ENCODE measurements at regions not wholly inside any gene's neighbourhood (a gene's known extent, or its start where the extent isn't known, plus 50 kb on each side); places are given as distances from the start of the nearest gene placed in this dataset.

GRCh38 chr3:159792070-159792469 lies 196.6 kb upstream of the IL12A start:
- no peak overlapping the region for H3K4me3 ChIP-seq (ENCODE audit: low read length)
- no peak overlapping the region for H3K4me2 ChIP-seq (ENCODE audit: low read length)
- no peaks in the 10 kb centered on the region for H3K27me3 ChIP-seq (ENCODE audit: insufficient read depth, low read depth, low read length)
- no peaks in the 10 kb centered on the region for H3F3A ChIP-seq (ENCODE audit: insufficient read depth, low read length, poor library complexity, severe bottlenecking)
- no peaks in the 10 kb centered on the region for H4K20me1 ChIP-seq (ENCODE audit: insufficient read depth)
- no peaks in the 10 kb centered on the region for H3K9me2 ChIP-seq (ENCODE audit: insufficient read depth, low read length)
- H3K9ac ChIP-seq (ENCODE audit: low read length), result no peak overlapping the region
- no peak for TF ChIP-seq POLR2AphosphoS5 (IDR thresholded peaks at IDR 0.05)
- no peak for TF ChIP-seq MXI1 (conservative IDR thresholded peaks at IDR 0.05; ENCODE audit: poor library complexity, severe bottlenecking)
- TF ChIP-seq CTCF (IDR thresholded peaks at IDR 0.05; ENCODE audit: poor library complexity, severe bottlenecking), result no peak
- no peak for TF ChIP-seq RAD21 (conservative IDR thresholded peaks at IDR 0.05)
- TF ChIP-seq REST (IDR thresholded peaks at IDR 0.05; ENCODE audit: borderline replicate concordance), result no peak
- no peak for TF ChIP-seq TAF1 (IDR thresholded peaks at IDR 0.05; ENCODE audit: low read depth)
- no peak for TF ChIP-seq SMC3 (conservative IDR thresholded peaks at IDR 0.05; ENCODE audit: poor library complexity)
- H3K27ac ChIP-seq (ENCODE audit: low read length), result no peak overlapping the region
- H3K36me3 ChIP-seq (ENCODE audit: insufficient read depth, low read length), result no peaks in the 10 kb centered on the region
- H3K79me2 ChIP-seq (replicated peaks; ENCODE audit: insufficient read depth, low read length), result no peaks in the 10 kb centered on the region
- no peak overlapping the region for H2AFZ ChIP-seq (ENCODE audit: low read depth, low read length)
- no peaks in the 10 kb centered on the region for H3K9me3 ChIP-seq (ENCODE audit: low read length)

- no peaks in the 10 kb centered on the region for H3K9me3 ChIP-seq (ENCODE audit: low read length)
- H3K4me3 ChIP-seq (ENCODE audit: low read length), result no peak overlapping the region
- H2AFZ ChIP-seq (ENCODE audit: low read depth, low read length), result no peak overlapping the region
- no peaks in the 10 kb centered on the region for H3K36me3 ChIP-seq (ENCODE audit: insufficient read depth, low read length)
- no peaks in the 10 kb centered on the region for H3K79me2 ChIP-seq (replicated peaks; ENCODE audit: insufficient read depth, low read length)
- TF ChIP-seq POLR2AphosphoS5 (IDR thresholded peaks at IDR 0.05) (no peak), RAD21 (conservative IDR thresholded peaks at IDR 0.05) (no peak), EZH2 (IDR thresholded peaks at IDR 0.05; ENCODE audit: borderline replicate concordance, insufficient read depth, low read length, poor library complexity, severe bottlenecking) (no peak), EP300 (conservative IDR thresholded peaks at IDR 0.05; ENCODE audit: poor library complexity, severe bottlenecking) (no peak), MXI1 (conservative IDR thresholded peaks at IDR 0.05; ENCODE audit: poor library complexity, severe bottlenecking) (no peak), TAF1 (IDR thresholded peaks at IDR 0.05; ENCODE audit: low read depth) (no peak), SMC3 (conservative IDR thresholded peaks at IDR 0.05; ENCODE audit: poor library complexity) (no peak)
- no peaks in the 10 kb centered on the region for H3K9me2 ChIP-seq (ENCODE audit: insufficient read depth, low read length)
- no peak overlapping the region for H3K4me2 ChIP-seq (ENCODE audit: low read length)
- no peak overlapping the region for H3K9ac ChIP-seq (ENCODE audit: low read length)
- no peak overlapping the region for H3K27ac ChIP-seq (ENCODE audit: low read length)
- no peaks in the 10 kb centered on the region for H3F3A ChIP-seq (ENCODE audit: insufficient read depth, low read length, poor library complexity, severe bottlenecking)
- H3K27me3 ChIP-seq (ENCODE audit: insufficient read depth, low read depth, low read length), result no peaks in the 10 kb centered on the region
- H4K20me1 ChIP-seq (ENCODE audit: insufficient read depth), result no peaks in the 10 kb centered on the region
Measured at GRCh38 chr3:159795042-159795441, 193.6 kb upstream of the IL12A start.

Data from neural cell (in vitro differentiated cells).